ENCODE measurements at regions not wholly inside any gene's neighbourhood (a gene's known extent, or its start where the extent isn't known, plus 50 kb on each side); places are given as distances from the start of the nearest gene placed in this dataset.

GRCh38 chr14:58871573-58871972, 233.8 kb downstream of the DACT1 start (continued):
- no peak for TF ChIP-seq ERG (CRISPR knock-in tag; IDR thresholded peaks at IDR 0.05)
- no peak for TF ChIP-seq TEAD4 (CRISPR knock-in tag; IDR thresholded peaks at IDR 0.05)
- TF ChIP-seq PREB (CRISPR knock-in tag; IDR thresholded peaks at IDR 0.05; ENCODE audit: borderline replicate concordance), result no peak
- no peak for TF ChIP-seq SOX15 (CRISPR knock-in tag; IDR thresholded peaks at IDR 0.05)

GRCh38 chr14:58872061-58872460, 234.3 kb downstream of the DACT1 start:
- Mint-ChIP-seq H3K27me3 (ENCODE audit: low read depth) (no peaks in the 10 kb centered on the region), H3K9me3 (no peaks in the 10 kb centered on the region), H3K36me3 (no peaks in the 10 kb centered on the region), H3K4me3 (no peak overlapping the region), H3K4me1 (no peaks in the 10 kb centered on the region), H3K27ac (no peak overlapping the region)
- ATAC-seq, result no peak
- DNase-seq (ENCODE audit: low spot score), result no peak
- ChIA-PET CTCF (no interaction called here), POLR2A (no interaction called here)
- TF ChIP-seq ZMAT4 (CRISPR knock-in tag; IDR thresholded peaks at IDR 0.05) (no peak), SP1 (CRISPR knock-in tag; conservative IDR thresholded peaks at IDR 0.05) (no peak), NR2C2 (CRISPR knock-in tag; IDR thresholded peaks at IDR 0.05) (no peak), E2F4 (CRISPR knock-in tag; IDR thresholded peaks at IDR 0.05; ENCODE audit: borderline replicate concordance, low read depth) (no peak), GRHL2 (CRISPR knock-in tag; IDR thresholded peaks at IDR 0.05; ENCODE audit: insufficient replicate concordance, severe bottlenecking) (no peak), TP53 (CRISPR knock-in tag; IDR thresholded peaks at IDR 0.05) (no peak), FOXP4 (CRISPR knock-in tag; IDR thresholded peaks at IDR 0.05) (no peak), ATF2 (CRISPR knock-in tag; IDR thresholded peaks at IDR 0.05; ENCODE audit: borderline replicate concordance, low read depth) (no peak), ZBTB21 (CRISPR knock-in tag; IDR thresholded peaks at IDR 0.05; ENCODE audit: borderline replicate concordance) (no peak), FOXJ3 (CRISPR knock-in tag; IDR thresholded peaks at IDR 0.05; ENCODE audit: borderline replicate concordance) (no peak), NFYB (CRISPR knock-in tag; conservative IDR thresholded peaks at IDR 0.05; ENCODE audit: low read depth) (no peak), CDX4 (CRISPR knock-in tag; IDR thresholded peaks at IDR 0.05; ENCODE audit: borderline replicate concordance) (no peak), OVOL2 (CRISPR knock-in tag; IDR thresholded peaks at IDR 0.05; ENCODE audit: borderline replicate concordance) (no peak), TCF7 (CRISPR knock-in tag; IDR thresholded peaks at IDR 0.05; ENCODE audit: low read depth) (no peak), GABPB1 (CRISPR knock-in tag; IDR thresholded peaks at IDR 0.05) (no peak), IRF1 (CRISPR knock-in tag; IDR thresholded peaks at IDR 0.05) (no peak)
